Activated CD4-positive, alpha-beta T cell treated with anti-CD3 and anti-CD28 coated beads, Interleukin-2, amount 50 U/mL, for 1 hour (primary cell): ENCODE measurements at regions not wholly inside any gene's neighbourhood (a gene's known extent, or its start where the extent isn't known, plus 50 kb on each side); places are given as distances from the start of the nearest gene placed in this dataset.
"Not testable (repeated sequence)": the region's sequence is repeated elsewhere in the genome, so short reads cannot be mapped to it uniquely, and the experiment has no call there.

Experiments
- DNase-seq: peaks from one replicate; pipeline ENCODE4 v3.0.0-alpha.2; 2020

- no peak for DNase-seq
These were observed 285.8 kb upstream of the RASA1 start for GRCh38 chr5:86981898-86982297.

GRCh38 chr5:86983208-86983607, 284.5 kb upstream of the RASA1 start:
- no peak for DNase-seq

DNA sequence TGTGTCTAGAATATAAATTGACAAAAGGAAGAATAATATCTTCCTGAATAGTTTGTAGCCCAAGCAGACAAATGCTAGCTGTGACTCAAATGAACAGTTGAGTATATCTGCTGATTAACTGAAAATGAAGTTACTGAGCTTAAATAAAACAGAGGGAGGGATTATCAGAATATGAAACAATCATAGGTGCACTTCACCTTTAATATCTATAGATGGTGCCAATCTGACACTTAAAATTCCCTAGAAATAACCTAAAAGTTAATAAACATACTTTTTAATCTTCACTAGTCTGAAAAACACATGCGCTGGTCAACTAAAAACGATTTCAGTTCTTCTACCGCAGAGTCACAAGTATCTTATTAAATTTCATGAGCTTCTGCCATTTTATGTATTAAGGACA, 280.8 kb upstream of the RASA1 start:
- DNase-seq, result no peak

- no peak for DNase-seq
These were observed 270.2 kb upstream of the RASA1 start for GRCh38 chr5:86997516-86997915.

DNA sequence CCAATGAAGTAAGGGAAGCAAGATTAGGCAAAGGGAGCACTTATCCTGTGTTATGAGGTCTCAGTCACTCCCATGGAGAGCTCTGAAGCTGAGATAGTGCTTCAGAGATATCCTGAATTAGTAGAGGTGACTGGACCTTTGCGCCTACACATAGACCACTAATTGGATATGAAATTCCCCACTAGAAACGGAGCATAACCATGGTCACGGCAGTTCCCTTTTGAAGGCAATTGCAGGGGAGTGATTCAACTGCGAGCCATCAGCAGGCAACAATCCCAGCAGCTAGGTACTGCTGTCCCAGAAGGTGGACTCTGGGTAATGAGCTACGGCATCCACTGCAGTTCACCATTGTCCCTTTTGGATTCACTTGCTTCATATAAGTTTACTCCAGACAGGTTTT, 267.7 kb upstream of the RASA1 start:
- no peak for DNase-seq

- no peak for DNase-seq
These were observed 265.2 kb upstream of the RASA1 start for GRCh38 chr5:87002485-87002884.

DNA sequence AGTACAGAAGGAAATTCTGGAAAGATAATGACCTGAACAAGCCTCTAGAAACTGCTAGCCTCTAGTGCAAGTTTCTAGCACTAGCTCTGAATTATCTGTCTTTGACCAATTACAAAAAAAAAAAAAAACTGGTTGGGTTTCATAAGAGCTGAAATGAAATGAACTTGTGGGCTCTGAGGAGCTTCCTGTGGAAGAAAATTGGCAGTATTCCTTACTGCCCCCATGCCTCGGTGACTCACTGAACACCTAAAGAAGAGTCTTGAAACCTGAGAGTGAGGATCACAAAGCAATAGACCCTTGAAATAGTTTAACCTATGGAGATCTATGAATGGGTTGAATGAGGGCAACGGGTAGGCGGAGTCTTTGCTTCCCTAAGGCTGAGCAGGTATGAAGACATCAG, 263.6 kb upstream of the RASA1 start:
- no peak for DNase-seq

GRCh38 chr5:87007737-87008136, 259.9 kb upstream of the RASA1 start:
- no peak for DNase-seq

DNA sequence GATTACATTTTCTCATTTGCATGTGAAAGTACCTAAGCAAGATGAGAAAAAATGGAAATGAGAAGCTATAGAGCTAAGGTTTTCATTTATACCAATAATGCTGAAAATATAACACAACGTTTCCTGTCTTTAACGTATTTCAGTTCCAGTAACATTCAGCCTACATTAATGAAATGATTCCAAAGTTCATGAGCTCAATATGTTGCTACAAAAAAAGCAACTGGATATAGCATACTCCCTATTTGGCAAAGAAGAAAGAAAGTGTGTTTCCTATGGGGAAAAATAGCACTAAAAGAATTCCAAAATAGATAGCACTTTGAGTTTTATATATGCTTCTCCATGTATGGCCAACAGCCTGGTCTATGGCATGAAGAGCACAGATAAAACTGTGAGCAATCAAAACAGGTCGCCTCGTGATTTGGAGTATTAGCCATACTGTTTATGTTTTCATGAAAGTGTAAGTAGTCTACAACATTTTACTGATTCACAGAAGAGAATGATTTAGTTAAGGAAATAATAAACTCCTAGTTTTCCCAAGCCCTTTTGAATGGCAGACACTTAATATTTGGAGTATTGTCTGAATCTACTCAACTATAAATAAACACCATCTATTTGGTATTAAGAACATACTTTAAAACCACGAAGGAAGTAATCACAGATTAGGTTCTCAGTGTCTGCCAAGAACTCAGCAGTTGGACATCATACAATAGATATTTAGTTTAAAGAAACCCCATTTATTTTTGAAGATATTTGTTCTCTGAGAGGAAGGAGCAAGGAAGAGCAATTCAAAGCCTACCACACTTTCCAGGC, 258.7 kb upstream of the RASA1 start:
- DNase-seq, result no peak

DNA sequence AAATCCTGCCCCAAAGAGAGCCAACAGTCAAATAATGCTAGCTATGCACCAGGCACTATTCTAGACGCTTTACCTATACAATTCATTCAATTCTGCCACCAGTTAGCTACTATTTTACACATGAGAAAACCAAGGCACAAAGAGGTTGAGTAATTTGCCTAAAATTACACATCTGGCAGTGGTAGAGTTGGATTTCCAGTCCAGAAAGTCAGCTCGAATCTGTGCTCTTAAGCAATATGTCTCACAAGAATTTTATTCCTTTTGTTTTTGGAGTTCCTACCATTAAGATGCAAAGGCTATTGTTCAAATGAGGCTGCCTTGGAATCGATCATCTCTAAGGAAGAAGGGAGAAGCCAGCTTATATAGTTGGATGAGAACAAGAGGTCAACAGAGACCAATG, 256.9 kb upstream of the RASA1 start:
- DNase-seq, result no peak

DNA sequence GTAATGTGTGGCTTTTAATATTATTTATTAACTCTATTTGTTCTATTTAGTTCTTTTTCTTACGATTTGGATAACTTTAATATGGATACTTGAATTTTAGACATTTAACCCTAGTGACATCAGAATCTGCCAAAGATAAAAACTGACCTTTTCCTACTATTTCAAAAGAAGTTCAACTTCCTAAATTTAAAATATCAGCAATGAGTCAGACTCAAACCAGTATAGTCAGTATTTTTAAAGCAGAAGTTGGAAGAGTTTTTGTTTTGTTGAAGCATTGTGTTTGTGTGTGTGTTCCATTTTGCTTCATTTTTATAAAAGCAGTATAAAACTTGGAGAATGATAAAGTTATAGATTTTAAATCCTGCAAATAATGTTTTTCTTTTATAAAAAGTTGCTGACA, 251.8 kb upstream of the RASA1 start:
- DNase-seq, result no peak

- no peak for DNase-seq
These were observed 247.4 kb upstream of the RASA1 start for GRCh38 chr5:87020099-87020934.

GRCh38 chr5:87022415-87022814, 245.3 kb upstream of the RASA1 start:
- no peak for DNase-seq

DNA sequence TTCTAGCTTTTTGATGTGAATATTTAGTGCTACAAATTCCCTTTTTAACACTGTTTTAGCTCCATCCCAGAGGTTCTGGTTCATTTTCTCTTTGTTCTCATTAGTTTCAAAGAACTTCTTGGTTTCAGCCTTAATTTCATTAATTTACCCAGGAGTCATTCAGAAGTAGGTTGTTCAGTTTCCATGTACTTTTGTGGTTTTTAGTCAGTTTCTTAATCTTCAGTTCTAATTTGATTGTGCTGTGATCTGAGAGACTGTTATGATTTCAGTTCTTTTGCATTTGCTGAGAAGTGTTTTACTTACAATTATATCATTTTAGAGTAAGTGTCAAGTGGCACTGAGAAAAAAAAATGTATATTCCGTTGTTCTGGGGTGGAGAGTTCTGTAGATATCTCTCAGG, 240.1 kb upstream of the RASA1 start:
- no peak for DNase-seq

GRCh38 chr5:87029951-87030350, 237.7 kb upstream of the RASA1 start:
- DNase-seq, result no peak

DNA sequence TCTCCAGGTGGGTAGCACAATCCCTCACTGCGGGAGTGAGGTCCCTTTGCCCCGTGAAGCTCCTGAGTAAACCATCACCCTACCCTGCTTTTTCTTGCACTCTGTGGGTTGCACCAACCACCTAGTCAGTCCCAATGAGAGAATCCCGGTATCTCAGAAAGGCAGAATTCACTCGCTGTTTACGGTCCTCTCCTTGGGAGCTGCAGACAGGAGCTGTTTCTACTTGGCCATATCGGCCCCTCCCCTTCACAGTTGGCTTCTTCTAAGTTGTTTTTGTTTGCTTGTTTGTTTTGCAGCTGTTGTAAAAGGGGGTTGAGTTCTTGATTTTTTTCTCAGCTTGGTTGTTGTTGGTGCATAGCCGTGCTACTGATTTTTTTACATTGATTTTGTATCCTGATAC, 237.0 kb upstream of the RASA1 start:
- DNase-seq, result no peak

GRCh38 chr5:87034557-87034956, 233.1 kb upstream of the RASA1 start:
- no peak for DNase-seq

GRCh38 chr5:87042554-87042953, 225.1 kb upstream of the RASA1 start:
- no peak for DNase-seq

GRCh38 chr5:87048156-87048555, 219.5 kb upstream of the RASA1 start:
- DNase-seq, result no peak

DNA sequence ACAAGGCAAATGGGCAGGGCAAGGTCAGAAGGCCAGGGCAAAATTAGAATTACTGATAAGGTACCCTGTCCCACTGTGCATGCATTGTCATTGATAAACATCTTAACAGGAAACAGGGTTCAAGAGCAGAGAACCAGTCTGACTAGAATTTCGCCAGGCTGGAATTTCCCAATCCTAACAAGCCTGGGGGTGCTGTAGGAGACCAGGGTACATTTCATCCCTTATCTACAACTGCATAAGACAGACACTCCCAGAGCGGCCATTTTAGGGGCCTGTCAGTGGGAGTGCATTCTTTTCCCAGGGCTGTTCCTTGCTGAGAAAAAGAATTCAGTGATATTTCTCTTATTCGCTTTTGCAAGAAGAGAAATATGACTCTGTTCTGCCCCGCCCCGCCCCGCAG, 218.7 kb upstream of the RASA1 start:
- not testable (repeated sequence) for DNase-seq

- DNase-seq, result no peak
These were observed 216.1 kb upstream of the RASA1 start for GRCh38 chr5:87051502-87052113.

DNA sequence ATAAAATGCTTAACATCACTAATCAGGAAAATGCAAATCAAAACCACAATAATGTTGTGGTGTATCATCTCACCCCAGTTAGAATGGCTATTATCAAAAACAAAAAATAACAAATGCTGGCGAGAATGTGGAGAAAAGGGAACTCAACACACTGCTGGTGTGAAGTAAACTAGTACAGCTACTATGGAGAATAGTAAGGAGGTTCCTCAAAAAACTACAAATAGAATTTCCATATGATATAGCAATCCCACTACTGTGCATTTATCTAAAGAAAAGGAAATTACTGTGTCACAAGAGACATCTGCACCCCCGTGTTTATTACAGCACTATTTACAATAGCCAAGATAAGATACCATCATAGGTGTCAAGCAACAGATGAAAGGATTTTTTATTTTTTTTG, 214.5 kb upstream of the RASA1 start:
- no peak for DNase-seq

DNA sequence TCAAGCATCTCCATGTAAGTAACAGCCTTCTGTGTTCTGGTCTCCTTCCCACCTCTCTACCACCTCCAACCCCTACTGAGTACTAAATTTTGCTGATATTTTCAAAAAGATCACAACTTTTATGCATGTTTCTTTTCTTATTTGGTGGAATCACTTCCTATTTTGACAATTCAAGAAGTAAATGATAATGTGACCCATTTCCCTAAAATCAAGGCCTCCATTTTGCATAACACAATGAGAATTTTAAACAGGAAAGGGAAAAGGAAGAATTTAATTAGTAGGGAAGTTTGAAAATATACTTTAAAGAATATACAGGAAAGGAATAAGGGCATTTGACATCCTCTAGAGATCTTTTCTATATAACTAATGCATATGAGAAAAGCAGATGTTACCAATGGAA, 212.9 kb upstream of the RASA1 start:
- no peak for DNase-seq

- no peak for DNase-seq
These were observed 206.6 kb upstream of the RASA1 start for GRCh38 chr5:87061046-87061445.
